ENCODE measurements at regions not wholly inside any gene's neighbourhood (a gene's known extent, or its start where the extent isn't known, plus 50 kb on each side); places are given as distances from the start of the nearest gene placed in this dataset.
"Not testable (repeated sequence)": the region's sequence is repeated elsewhere in the genome, so short reads cannot be mapped to it uniquely, and the experiment has no call there.

- not testable (repeated sequence) for TF ChIP-seq POLR2AphosphoS5 (IDR thresholded peaks at IDR 0.05; ENCODE audit: borderline replicate concordance, low read depth, low read length); EZH2 (IDR thresholded peaks at IDR 0.05)
These were observed 236.2 kb upstream of the ZNF337 start for GRCh38 chr20:25932806-25933205.
